Fibroblast of lung (primary cell): ENCODE measurements at regions not wholly inside any gene's neighbourhood (a gene's known extent, or its start where the extent isn't known, plus 50 kb on each side); places are given as distances from the start of the nearest gene placed in this dataset.

Experiments used
- DNase-seq, 2 donors: peaks; one replicate each; pipeline versions ENCODE4 v3.0.0 to v3.0.0-alpha.2; 2010; ENCODE audit warnings: low read depth in 2 of 2
- H2AFZ ChIP-seq: 2 replicates; pipeline ENCODE4 v1.5.1; 2012; ENCODE audit warnings: low read length, control low read depth, inconsistent platforms
- H3K27ac ChIP-seq: 2 replicates; pipeline ENCODE4 v1.5.1; 2011; ENCODE audit warnings: low read length, control low read depth; ENCODE audit not compliant: insufficient read depth
- H3K27me3 ChIP-seq: 2 replicates; pipeline ENCODE4 v1.5.1; 2011; ENCODE audit warnings: mild to moderate bottlenecking, low read length; ENCODE audit not compliant: control insufficient read depth, insufficient read depth
- H3K36me3 ChIP-seq: 2 replicates; pipeline ENCODE4 v1.5.1; 2011; ENCODE audit warnings: low read length; ENCODE audit not compliant: control insufficient read depth, insufficient read depth
- H3K4me1 ChIP-seq: 2 replicates; pipeline ENCODE4 v1.5.1; 2011; ENCODE audit warnings: low read length; ENCODE audit not compliant: control insufficient read depth, insufficient read depth; ENCODE audit errors: extremely low read depth
- H3K4me2 ChIP-seq: 2 replicates; pipeline ENCODE4 v1.5.1; 2011; ENCODE audit warnings: low read length, control low read depth; ENCODE audit not compliant: insufficient read depth; ENCODE audit errors: extremely low read depth
- H3K4me3 ChIP-seq, 4 experiments: fragments of 200-600 bp in 1 of 4; sonication (generic) in 1 of 4; replicated peaks in 1 of 4; 2 replicates each; pipeline ENCODE4 v1.5.1; 2011 to 2016; ENCODE audit warnings: low read length in 4 of 4, low read depth in 3 of 4, mild to moderate bottlenecking in 3 of 4, control low read depth in 2 of 4, inconsistent platforms in 1 of 4, mixed read lengths in 1 of 4; ENCODE audit not compliant: insufficient read depth in 1 of 4; ENCODE audit errors: control extremely low read depth in 1 of 4
- H3K79me2 ChIP-seq: 2 replicates; pipeline ENCODE4 v1.5.1; 2012; ENCODE audit warnings: mild to moderate bottlenecking, low read length, inconsistent platforms; ENCODE audit not compliant: control insufficient read depth, insufficient read depth
- H3K9ac ChIP-seq: 2 replicates; pipeline ENCODE4 v1.5.1; 2011; ENCODE audit warnings: mild to moderate bottlenecking, low read length, control low read depth; ENCODE audit not compliant: insufficient read depth
- H3K9me3 ChIP-seq: 2 replicates; pipeline ENCODE4 v1.5.1; 2012; ENCODE audit warnings: low read depth, low read length; ENCODE audit not compliant: control insufficient read depth, insufficient read depth
- H4K20me1 ChIP-seq: 2 replicates; pipeline ENCODE4 v1.5.1; 2011; ENCODE audit warnings: low read length; ENCODE audit not compliant: control insufficient read depth, insufficient read depth; ENCODE audit errors: extremely low read depth
- CTCF ChIP-seq, 2 donors: IDR thresholded peaks in 1 of 2; conservative IDR thresholded peaks in 1 of 2; 1 replicate in 1 of 2; 2 replicates in 1 of 2; pipeline ENCODE4 v1.5.1; 2011 to 2012; ENCODE audit warnings: low read length in 2 of 2, control low read depth in 1 of 2, inconsistent platforms in 1 of 2, low read depth in 1 of 2, mild to moderate bottlenecking in 1 of 2
- EZH2 ChIP-seq: IDR thresholded peaks from 2 replicates; pipeline ENCODE4 v1.5.1; 2012; ENCODE audit warnings: low read length, control low read depth, mild to moderate bottlenecking; ENCODE audit errors: missing control alignments

DNA sequence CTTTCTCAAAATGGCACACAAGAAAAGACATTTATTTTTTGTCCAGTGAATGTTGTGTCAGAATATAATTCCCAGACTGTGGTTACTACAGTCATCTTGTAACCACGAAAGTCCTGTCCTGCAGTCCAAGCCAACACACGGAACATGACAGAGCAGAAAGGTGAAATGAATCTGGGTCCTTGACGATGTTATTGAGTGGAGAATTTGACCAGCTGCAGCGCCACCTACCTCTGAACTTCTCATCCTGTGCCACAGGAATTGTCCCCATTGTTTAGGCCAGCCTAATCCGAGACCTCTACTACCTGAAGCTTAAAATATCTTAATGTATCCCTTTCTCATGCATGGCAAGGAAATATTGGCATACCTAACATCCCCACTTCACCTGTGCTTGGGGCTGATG is 64.1 kb upstream of the OTX2 start:
- no peaks in the 10 kb centered on the region for H3K79me2 ChIP-seq
- H3K36me3 ChIP-seq: no peaks in the 10 kb centered on the region
- no peak for DNase-seq
- no peaks in the 10 kb centered on the region for H3K27me3 ChIP-seq
- H2AFZ ChIP-seq: no peak overlapping the region
- no peak overlapping the region for H3K4me3 ChIP-seq
- no peak for TF ChIP-seq EZH2
- no peak for TF ChIP-seq CTCF (conservative IDR thresholded peaks at IDR 0.05 in 1 of 2, IDR thresholded peaks at IDR 0.05 in 1 of 2; ENCODE audit: low read depth in 1 of 2, low read length in 2 of 2)
- no peaks in the 10 kb centered on the region for H4K20me1 ChIP-seq
- H3K9me3 ChIP-seq: no peaks in the 10 kb centered on the region
- no peak overlapping the region for H3K27ac ChIP-seq
- no peak overlapping the region for H3K9ac ChIP-seq
- H3K4me1 ChIP-seq: no peaks in the 10 kb centered on the region
- H3K4me2 ChIP-seq: no peak overlapping the region

GRCh38 chr14:56870336-56870735 is 60.1 kb upstream of the OTX2 start:
- H4K20me1 ChIP-seq: no peaks in the 10 kb centered on the region
- TF ChIP-seq EZH2 (no peak), CTCF (conservative IDR thresholded peaks at IDR 0.05 in 1 of 2, IDR thresholded peaks at IDR 0.05 in 1 of 2; ENCODE audit: low read depth in 1 of 2, low read length in 2 of 2) (no peak)
- H3K79me2 ChIP-seq: no peaks in the 10 kb centered on the region
- H3K4me2 ChIP-seq: no peak overlapping the region
- H2AFZ ChIP-seq: no peak overlapping the region
- no peak overlapping the region for H3K27ac ChIP-seq
- H3K4me3 ChIP-seq: no peak overlapping the region
- no peaks in the 10 kb centered on the region for H3K27me3 ChIP-seq
- no peak for DNase-seq
- no peaks in the 10 kb centered on the region for H3K4me1 ChIP-seq
- H3K9ac ChIP-seq: no peak overlapping the region
- no peaks in the 10 kb centered on the region for H3K36me3 ChIP-seq
- no peaks in the 10 kb centered on the region for H3K9me3 ChIP-seq

- H3K9ac ChIP-seq: no peak overlapping the region
- no peaks in the 10 kb centered on the region for H3K4me1 ChIP-seq
- no peaks in the 10 kb centered on the region for H3K79me2 ChIP-seq
- no peak overlapping the region for H3K4me2 ChIP-seq
- TF ChIP-seq EZH2 (no peak), CTCF (conservative IDR thresholded peaks at IDR 0.05 in 1 of 2, IDR thresholded peaks at IDR 0.05 in 1 of 2; ENCODE audit: low read depth in 1 of 2, low read length in 2 of 2) (no peak)
- no peak overlapping the region for H3K27ac ChIP-seq
- no peak overlapping the region for H2AFZ ChIP-seq
- no peaks in the 10 kb centered on the region for H3K36me3 ChIP-seq
- H3K4me3 ChIP-seq: no peak overlapping the region
- H4K20me1 ChIP-seq: no peaks in the 10 kb centered on the region
- H3K27me3 ChIP-seq: no peaks in the 10 kb centered on the region
- no peaks in the 10 kb centered on the region for H3K9me3 ChIP-seq
- no peak for DNase-seq
Measured at GRCh38 chr14:56868660-56869059, 58.4 kb upstream of the OTX2 start.
